ENCODE measurements at regions not wholly inside any gene's neighbourhood (a gene's known extent, or its start where the extent isn't known, plus 50 kb on each side); places are given as distances from the start of the nearest gene placed in this dataset.
"Not testable (repeated sequence)": the region's sequence is repeated elsewhere in the genome, so short reads cannot be mapped to it uniquely, and the experiment has no call there.

DNA sequence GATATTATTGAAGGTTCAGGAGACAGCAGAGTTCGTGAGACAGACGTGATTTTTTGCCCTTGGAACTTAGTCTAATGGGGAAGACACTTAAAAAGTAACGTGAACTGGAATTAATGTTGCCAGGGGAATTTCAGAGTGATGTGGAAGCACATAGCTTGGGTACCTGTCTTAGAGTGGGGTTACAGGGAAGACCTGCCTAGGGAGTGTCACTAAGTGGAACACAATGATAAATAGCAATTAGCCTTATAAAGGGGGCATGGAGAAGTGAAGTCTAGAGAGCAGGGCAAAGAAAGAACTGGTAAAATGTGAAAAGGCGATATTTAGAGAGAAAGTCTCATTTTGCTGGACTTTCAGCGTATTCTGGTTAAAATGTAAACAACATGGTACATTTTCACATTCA lies 306.0 kb upstream of the TCF4 start:
- TF ChIP-seq, protein P1, sequence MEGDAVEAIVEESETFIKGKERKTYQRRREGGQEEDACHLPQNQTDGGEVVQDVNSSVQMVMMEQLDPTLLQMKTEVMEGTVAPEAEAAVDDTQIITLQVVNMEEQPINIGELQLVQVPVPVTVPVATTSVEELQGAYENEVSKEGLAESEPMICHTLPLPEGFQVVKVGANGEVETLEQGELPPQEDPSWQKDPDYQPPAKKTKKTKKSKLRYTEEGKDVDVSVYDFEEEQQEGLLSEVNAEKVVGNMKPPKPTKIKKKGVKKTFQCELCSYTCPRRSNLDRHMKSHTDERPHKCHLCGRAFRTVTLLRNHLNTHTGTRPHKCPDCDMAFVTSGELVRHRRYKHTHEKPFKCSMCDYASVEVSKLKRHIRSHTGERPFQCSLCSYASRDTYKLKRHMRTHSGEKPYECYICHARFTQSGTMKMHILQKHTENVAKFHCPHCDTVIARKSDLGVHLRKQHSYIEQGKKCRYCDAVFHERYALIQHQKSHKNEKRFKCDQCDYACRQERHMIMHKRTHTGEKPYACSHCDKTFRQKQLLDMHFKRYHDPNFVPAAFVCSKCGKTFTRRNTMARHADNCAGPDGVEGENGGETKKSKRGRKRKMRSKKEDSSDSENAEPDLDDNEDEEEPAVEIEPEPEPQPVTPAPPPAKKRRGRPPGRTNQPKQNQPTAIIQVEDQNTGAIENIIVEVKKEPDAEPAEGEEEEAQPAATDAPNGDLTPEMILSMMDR (conservative IDR thresholded peaks at IDR 0.05; ENCODE audit: low read length): no peak
- no peak for DNase-seq (ENCODE audit: low read depth)
- no peak overlapping the region for H3K4me3 ChIP-seq (ENCODE audit: low read length)

DNA sequence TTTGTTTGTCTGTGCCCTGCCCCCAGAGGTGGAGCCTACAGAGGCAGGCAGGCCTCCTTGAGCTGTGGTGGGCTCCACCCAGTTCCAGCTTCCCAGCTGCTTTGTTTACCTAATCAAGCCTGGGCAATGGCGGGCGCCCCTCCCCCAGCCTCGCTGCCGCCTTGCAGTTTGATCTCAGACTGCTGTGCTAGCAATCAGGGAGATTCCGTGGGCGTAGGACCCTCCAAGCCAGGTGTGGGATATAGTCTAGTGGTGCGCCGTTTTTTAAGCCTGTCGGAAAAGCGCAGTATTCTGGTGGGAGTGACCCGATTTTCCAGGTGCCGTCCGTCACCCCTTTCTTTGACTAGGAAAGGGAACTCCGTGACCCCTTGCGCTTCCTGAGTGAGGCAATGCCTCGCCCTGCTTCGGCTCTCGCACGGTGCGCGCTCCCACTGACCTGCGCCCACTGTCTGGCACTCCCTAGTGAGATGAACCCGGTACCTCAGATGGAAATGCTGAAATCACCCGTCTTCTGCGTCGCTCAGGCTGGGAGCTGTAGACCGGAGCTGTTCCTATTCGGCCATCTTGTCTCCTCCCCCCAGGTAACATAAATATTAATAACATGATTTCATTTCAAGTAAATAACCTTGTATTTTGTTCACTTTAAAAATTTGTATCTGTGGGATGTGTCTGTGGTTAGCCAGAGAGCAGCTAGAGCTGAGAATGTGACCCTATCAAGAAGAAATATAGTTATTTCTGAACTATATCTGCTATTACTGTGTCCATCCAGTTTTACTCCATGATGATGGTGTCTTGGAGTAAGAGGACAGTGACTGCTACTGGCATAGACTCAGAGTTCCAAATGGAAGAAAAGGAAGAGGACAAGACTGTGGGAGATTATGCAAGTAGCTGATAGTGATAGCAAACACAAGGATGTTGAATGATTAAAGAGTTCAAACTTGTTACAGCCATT lies 305.1 kb upstream of the TCF4 start:
- H3K4me3 ChIP-seq (ENCODE audit: low read length); DNase-seq (ENCODE audit: low read depth): not testable (repeated sequence)

DNA sequence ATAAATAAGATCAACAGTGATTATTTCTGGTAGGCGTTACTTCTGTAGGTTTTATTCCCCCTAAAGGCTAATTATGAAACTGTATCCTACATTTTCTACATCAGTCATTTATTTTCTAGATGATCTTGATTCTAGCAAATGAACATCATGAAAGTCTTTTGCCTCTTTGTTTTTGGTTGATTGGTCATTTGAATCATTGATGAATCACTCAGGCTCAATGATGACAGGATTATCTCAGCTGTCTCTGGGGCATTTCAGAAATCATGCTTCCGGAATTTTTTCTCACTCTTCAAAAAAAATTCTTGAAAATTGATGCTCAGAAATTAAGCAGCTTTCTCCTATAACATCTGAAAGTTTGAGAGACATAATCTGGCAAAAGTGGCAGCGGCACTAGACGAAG lies 298.9 kb upstream of the TCF4 start:
- TF ChIP-seq, protein P1 (conservative IDR thresholded peaks at IDR 0.05; ENCODE audit: low read length): no peak
- no peak overlapping the region for H3K4me3 ChIP-seq (ENCODE audit: low read length)
- DNase-seq (ENCODE audit: low read depth): no peak

DNA sequence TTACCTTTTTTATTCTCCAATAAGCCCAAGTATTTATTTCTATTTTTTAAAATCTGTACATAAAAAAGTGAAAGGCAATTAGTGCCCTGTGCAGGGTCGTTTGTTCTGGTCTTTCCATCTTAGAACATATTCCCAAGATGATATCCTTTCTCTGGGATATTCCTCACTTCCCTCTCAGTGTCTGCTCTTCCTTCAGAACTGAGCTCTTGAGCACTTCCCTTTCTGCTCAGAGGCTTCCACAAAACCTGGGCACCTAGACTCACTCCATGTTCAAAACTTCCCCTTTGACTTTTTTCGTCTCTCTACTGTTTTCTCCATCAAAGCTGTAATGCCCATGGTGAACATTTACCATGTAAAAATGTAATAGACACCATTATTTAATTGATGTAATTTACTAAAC lies 296.5 kb upstream of the TCF4 start:
- DNase-seq (ENCODE audit: low read depth): no peak
- TF ChIP-seq, protein P1 (conservative IDR thresholded peaks at IDR 0.05; ENCODE audit: low read length): no peak

DNA sequence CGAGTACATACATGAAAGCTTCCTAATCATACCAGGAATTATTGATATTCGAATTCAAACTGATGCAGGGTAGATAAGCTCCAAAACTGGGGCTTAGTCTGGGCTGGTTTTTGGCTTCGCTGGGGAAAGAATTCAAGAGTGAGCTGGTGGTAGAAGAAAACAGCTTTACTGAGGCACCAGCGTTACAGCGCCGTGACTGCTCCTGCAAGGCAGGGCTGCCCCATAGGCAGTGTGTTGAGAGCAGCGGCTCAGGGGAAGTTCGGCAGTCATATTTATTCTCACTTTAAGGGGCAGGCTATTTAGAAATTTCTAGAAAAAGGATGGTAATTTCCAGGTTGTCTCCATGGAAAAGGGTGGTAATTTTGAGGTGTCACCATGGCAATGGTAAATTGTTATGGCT lies 292.6 kb upstream of the TCF4 start:
- DNase-seq (ENCODE audit: low read depth): no peak
- H3K4me3 ChIP-seq (ENCODE audit: low read length): no peak overlapping the region
- TF ChIP-seq, protein P1 (conservative IDR thresholded peaks at IDR 0.05; ENCODE audit: low read length): no peak

More for the DNA sequence above, 296.5 kb upstream of the TCF4 start:
- H3K4me3 ChIP-seq (ENCODE audit: low read length): no peak overlapping the region

DNA sequence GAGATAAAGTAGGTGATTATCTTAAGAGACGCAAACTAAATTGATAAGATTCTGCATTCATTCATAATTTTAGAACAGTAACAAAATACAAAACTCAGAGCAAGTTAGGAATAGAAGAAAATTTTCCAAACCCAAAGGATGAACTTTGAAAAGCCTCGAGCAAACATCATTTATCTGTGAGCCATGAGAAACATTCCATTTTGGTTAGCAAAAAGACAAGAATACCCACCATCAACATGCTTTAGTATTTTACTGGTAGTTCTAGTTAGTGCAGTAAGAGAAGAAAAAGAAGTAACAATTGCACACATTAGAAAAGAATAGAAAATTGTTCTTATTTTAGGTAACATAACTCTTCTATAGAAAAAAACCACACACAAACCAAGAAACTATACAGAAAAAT lies 291.3 kb upstream of the TCF4 start:
- TF ChIP-seq, protein P1 (conservative IDR thresholded peaks at IDR 0.05; ENCODE audit: low read length): no peak
- no peak overlapping the region for H3K4me3 ChIP-seq (ENCODE audit: low read length)

DNA sequence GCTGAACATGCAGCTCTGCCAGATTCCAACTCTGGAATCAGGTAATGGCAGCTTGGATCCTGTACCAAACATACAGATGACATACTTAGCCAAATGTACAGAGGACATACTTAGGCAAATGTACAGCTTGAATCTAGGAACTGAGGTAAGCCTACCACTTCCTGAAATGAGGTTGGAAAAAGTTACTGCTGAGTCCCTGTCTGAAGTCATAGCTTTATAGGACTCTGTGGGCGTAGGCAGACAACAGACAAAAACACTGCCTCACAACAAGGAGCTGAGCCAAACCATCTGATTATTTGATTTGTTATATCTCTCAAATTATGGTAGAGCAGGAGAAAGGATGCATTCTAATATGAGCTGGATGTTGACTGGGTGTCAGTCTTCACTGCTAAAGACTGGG lies 290.2 kb upstream of the TCF4 start:
- DNase-seq (ENCODE audit: low read depth): no peak
- H3K4me3 ChIP-seq (ENCODE audit: low read length): no peak overlapping the region
- TF ChIP-seq, protein P1 (conservative IDR thresholded peaks at IDR 0.05; ENCODE audit: low read length): no peak

More for the DNA sequence above, 291.3 kb upstream of the TCF4 start:
- DNase-seq (ENCODE audit: low read depth): no peak
